KMS-11 (cell line): ENCODE measurements at regions not wholly inside any gene's neighbourhood (a gene's known extent, or its start where the extent isn't known, plus 50 kb on each side); places are given as distances from the start of the nearest gene placed in this dataset.

Experiments used
- H2AFZ ChIP-seq: fragments of 200-600 bp; sonication (generic); 2 replicates; pipeline ENCODE4 v1.6.1; 2016; ENCODE audit warnings: antibody characterized with exemption, mixed run types, low read depth
- H3K27ac ChIP-seq: fragments of 200-600 bp; sonication (generic); 2 replicates; pipeline ENCODE4 v1.6.1; 2016; ENCODE audit warnings: mild to moderate bottlenecking, mixed run types
- H3K27me3 ChIP-seq: fragments of 200-600 bp; sonication (generic); 2 replicates; pipeline ENCODE4 v1.6.1; 2017; ENCODE audit warnings: mild to moderate bottlenecking, low read depth, mixed run types, moderate library complexity; ENCODE audit not compliant: insufficient read depth
- H3K36me3 ChIP-seq: fragments of 200-600 bp; sonication (generic); 2 replicates; pipeline ENCODE4 v1.6.1; 2017; ENCODE audit warnings: mild to moderate bottlenecking, mixed run types; ENCODE audit not compliant: insufficient read depth
- H3K4me1 ChIP-seq: fragments of 200-600 bp; sonication (generic); 2 replicates; pipeline ENCODE4 v1.6.1; 2016; ENCODE audit warnings: mild to moderate bottlenecking, low read depth, mixed run types; ENCODE audit not compliant: poor library complexity, severe bottlenecking
- H3K4me2 ChIP-seq: fragments of 200-600 bp; sonication (generic); 2 replicates; pipeline ENCODE4 v1.7.0; 2016; ENCODE audit warnings: mild to moderate bottlenecking, mixed run types
- H3K4me3 ChIP-seq: fragments of 200-600 bp; sonication (generic); IDR thresholded peaks from 2 replicates; pipeline ENCODE4 v1.6.1; 2017; ENCODE audit warnings: low read depth, low read length, mixed read lengths; ENCODE audit not compliant: insufficient read depth
- H3K79me2 ChIP-seq: fragments of 200-600 bp; sonication (generic); 2 replicates; pipeline ENCODE4 v1.6.1; 2016; ENCODE audit warnings: low read depth, mixed run types; ENCODE audit not compliant: insufficient read depth
- H3K9ac ChIP-seq: fragments of 200-600 bp; sonication (generic); 2 replicates; pipeline ENCODE4 v1.6.1; 2016; ENCODE audit warnings: mild to moderate bottlenecking, mixed run types
- H4K20me1 ChIP-seq: fragments of 200-600 bp; sonication (generic); 2 replicates; pipeline ENCODE4 v1.6.1; 2016; ENCODE audit warnings: mild to moderate bottlenecking, mixed run types; ENCODE audit not compliant: insufficient read depth
- TF ChIP-seq, protein P1 (sequence below): fragments of 200-600 bp; sonication (generic); conservative IDR thresholded peaks from 2 replicates; pipeline ENCODE4 v1.6.1; 2017; ENCODE audit warnings: low read depth, mild to moderate bottlenecking, antibody characterized with exemption, low read length, moderate library complexity, mixed read lengths

DNA sequence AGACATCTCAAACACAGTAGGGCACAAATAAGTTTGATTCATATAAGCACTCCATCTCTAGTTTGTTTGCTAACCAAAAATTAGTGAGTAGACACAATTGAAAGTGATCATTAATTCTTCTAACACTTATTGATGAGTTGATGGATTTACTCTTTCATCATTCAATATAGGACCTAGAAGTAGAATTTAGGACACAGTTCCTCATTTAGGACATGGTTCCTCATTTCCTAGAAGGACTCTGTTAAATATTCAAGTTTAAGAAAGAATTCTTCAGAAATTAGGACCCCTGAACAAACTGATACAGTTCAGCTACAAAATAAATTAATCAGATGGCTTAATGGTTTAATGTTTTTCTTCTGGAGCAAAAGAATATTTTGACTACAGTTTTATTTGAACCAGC is 143.5 kb upstream of the PRR16 start:
- no peak overlapping the region for H3K4me2 ChIP-seq
- TF ChIP-seq, protein P1, sequence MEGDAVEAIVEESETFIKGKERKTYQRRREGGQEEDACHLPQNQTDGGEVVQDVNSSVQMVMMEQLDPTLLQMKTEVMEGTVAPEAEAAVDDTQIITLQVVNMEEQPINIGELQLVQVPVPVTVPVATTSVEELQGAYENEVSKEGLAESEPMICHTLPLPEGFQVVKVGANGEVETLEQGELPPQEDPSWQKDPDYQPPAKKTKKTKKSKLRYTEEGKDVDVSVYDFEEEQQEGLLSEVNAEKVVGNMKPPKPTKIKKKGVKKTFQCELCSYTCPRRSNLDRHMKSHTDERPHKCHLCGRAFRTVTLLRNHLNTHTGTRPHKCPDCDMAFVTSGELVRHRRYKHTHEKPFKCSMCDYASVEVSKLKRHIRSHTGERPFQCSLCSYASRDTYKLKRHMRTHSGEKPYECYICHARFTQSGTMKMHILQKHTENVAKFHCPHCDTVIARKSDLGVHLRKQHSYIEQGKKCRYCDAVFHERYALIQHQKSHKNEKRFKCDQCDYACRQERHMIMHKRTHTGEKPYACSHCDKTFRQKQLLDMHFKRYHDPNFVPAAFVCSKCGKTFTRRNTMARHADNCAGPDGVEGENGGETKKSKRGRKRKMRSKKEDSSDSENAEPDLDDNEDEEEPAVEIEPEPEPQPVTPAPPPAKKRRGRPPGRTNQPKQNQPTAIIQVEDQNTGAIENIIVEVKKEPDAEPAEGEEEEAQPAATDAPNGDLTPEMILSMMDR, result no peak

DNA sequence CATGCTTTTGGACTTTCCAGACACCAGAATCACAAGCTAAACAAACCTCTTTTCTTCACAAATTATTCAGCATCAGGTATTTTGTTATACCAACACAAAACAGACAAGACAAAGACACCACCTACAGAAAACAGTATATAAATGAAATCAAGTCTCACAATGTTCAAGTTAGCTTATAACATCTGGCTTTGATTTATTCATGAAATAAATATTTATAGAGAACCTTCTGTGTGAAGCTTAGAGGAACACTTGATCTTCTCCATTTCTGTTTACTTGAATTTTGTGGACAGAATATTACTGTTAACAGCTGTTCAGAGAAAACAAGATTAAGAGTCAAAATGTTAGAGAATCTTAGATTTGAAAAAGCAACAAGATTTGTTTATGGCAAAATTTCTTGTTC is 137.4 kb upstream of the PRR16 start:
- Histone ChIP-seq H3K36me3 (no peaks in the 10 kb centered on the region), H3K4me1 (no peaks in the 10 kb centered on the region), H3K27ac (no peak overlapping the region), H3K4me2 (no peak overlapping the region), H4K20me1 (no peaks in the 10 kb centered on the region), H3K4me3 (no peak overlapping the region), H2AFZ (no peak overlapping the region), H3K79me2 (no peaks in the 10 kb centered on the region), H3K27me3 (no peaks in the 10 kb centered on the region), H3K9ac (no peak overlapping the region)
- TF ChIP-seq, protein P1, result no peak

More for the DNA sequence above, 143.5 kb upstream of the PRR16 start:
- H3K36me3 ChIP-seq, result no peaks in the 10 kb centered on the region
- H3K9ac ChIP-seq, result no peak overlapping the region
- H3K4me1 ChIP-seq, result no peaks in the 10 kb centered on the region
- no peaks in the 10 kb centered on the region for H3K27me3 ChIP-seq
- H3K79me2 ChIP-seq, result no peaks in the 10 kb centered on the region
- no peak overlapping the region for H3K27ac ChIP-seq
- no peak overlapping the region for H2AFZ ChIP-seq
- no peak overlapping the region for H3K4me3 ChIP-seq
- H4K20me1 ChIP-seq, result no peaks in the 10 kb centered on the region

DNA sequence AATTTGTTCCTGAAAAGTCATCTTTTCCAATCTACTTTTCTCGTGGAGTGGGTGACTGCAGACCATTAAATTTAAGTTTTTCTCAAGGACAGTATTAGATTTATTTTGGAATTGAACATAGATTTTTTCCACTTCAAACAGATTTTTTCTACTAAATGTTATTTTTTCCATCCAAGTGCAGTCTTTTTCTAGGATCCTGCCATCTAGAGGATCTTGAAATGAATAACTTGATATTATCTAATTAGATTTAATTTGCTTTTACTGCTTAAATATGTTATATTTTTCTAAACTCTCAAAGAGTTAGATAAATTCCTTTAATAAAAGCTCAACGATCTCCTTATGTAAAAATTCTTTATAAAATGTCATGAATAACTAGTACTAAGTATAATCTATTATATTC is 136.9 kb upstream of the PRR16 start:
- Histone ChIP-seq H3K27me3 (no peaks in the 10 kb centered on the region), H3K36me3 (no peaks in the 10 kb centered on the region), H3K79me2 (no peaks in the 10 kb centered on the region), H3K27ac (no peak overlapping the region), H3K9ac (no peak overlapping the region), H3K4me1 (no peaks in the 10 kb centered on the region), H2AFZ (no peak overlapping the region), H4K20me1 (no peaks in the 10 kb centered on the region), H3K4me2 (no peak overlapping the region), H3K4me3 (no peak overlapping the region)
- TF ChIP-seq, protein P1, result no peak

DNA sequence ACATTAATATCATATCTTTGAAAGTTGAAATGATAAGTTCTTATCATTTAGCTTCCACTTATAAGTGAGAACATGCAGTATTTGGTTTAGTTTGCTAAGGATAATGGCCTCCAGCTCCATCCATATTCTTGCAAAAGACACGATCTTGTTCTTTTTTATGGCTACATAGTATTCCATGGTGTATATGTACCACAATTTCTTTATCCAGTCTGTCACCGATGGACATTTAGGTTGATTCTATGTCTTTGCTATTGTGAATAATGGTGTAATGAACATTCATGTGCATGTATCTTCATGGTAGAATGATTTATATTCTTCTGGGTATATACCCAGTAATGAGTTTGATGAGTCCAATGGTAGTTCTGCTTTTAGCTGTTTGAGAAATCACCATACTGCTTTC is 135.0 kb upstream of the PRR16 start:
- H3K79me2 ChIP-seq, result no peaks in the 10 kb centered on the region
- no peak overlapping the region for H3K27ac ChIP-seq
- no peaks in the 10 kb centered on the region for H3K36me3 ChIP-seq
- H3K4me1 ChIP-seq, result no peaks in the 10 kb centered on the region
- H4K20me1 ChIP-seq, result no peaks in the 10 kb centered on the region
- no peaks in the 10 kb centered on the region for H3K27me3 ChIP-seq
- H3K4me3 ChIP-seq, result no peak overlapping the region
- H3K4me2 ChIP-seq, result no peak overlapping the region
- TF ChIP-seq, protein P1, result no peak
- H3K9ac ChIP-seq, result no peak overlapping the region
- H2AFZ ChIP-seq, result no peak overlapping the region

DNA sequence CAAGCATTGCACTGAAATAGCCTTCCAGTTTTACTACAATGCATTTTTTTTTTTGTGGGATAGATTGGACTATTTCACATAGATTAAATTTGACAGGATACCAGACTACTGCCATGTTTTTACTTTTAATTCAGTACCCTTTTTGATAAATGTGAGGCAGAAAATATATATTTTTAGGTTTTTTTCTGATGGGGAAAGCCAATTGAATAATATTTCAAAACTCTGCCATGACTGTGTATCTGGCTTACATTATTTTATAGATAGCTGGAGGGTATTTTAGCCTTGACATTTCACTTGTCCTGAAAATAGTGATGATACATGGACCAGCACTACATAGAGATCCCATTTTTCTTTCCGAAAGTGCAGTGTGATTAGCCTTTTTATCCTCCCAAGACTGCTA is 133.5 kb upstream of the PRR16 start:
- Histone ChIP-seq H2AFZ (no peak overlapping the region), H3K27me3 (no peaks in the 10 kb centered on the region), H3K4me1 (no peaks in the 10 kb centered on the region), H3K9ac (no peak overlapping the region), H3K79me2 (no peaks in the 10 kb centered on the region), H3K36me3 (no peaks in the 10 kb centered on the region), H4K20me1 (no peaks in the 10 kb centered on the region), H3K27ac (no peak overlapping the region), H3K4me3 (no peak overlapping the region), H3K4me2 (no peak overlapping the region)
- TF ChIP-seq, protein P1, result no peak
